GM18502 (cell line): ENCODE measurements at regions not wholly inside any gene's neighbourhood (a gene's known extent, or its start where the extent isn't known, plus 50 kb on each side); places are given as distances from the start of the nearest gene placed in this dataset.

Experiments used
- ATAC-seq: cut with Tn5 transposase; IDR thresholded peaks from one replicate; pipeline ENCODE4 v1.9.1; 2021; ENCODE audit warnings: mild to moderate bottlenecking; ENCODE audit not compliant: unreplicated experiment, poor library complexity

- no peak for ATAC-seq
Observed at GRCh38 chr4:36492590-36492989, 211.2 kb downstream of the DTHD1 start.

- ATAC-seq: no peak
Observed at GRCh38 chr4:36493251-36493650, 211.8 kb downstream of the DTHD1 start.

GRCh38 chr4:36494016-36494415 is 212.6 kb downstream of the DTHD1 start:
- no peak for ATAC-seq

- ATAC-seq: no peak
Observed at GRCh38 chr4:36494747-36495146, 213.3 kb downstream of the DTHD1 start.

GRCh38 chr4:36502350-36502749 is 220.9 kb downstream of the DTHD1 start:
- ATAC-seq: no peak

GRCh38 chr4:36508394-36508793 is 227.0 kb downstream of the DTHD1 start:
- no peak for ATAC-seq

- no peak for ATAC-seq
Observed at GRCh38 chr4:36509845-36510244, 228.4 kb downstream of the DTHD1 start.

GRCh38 chr4:36511785-36512184 is 230.4 kb downstream of the DTHD1 start:
- no peak for ATAC-seq

GRCh38 chr4:36516522-36517095 is 235.2 kb downstream of the DTHD1 start:
- ATAC-seq: no peak

- ATAC-seq: no peak
Observed at GRCh38 chr4:36523182-36523581, 241.8 kb downstream of the DTHD1 start.

- no peak for ATAC-seq
Observed at GRCh38 chr4:36532670-36533379, 251.4 kb downstream of the DTHD1 start.

- ATAC-seq: no peak
Observed at GRCh38 chr4:36533944-36534343, 252.5 kb downstream of the DTHD1 start.

- no peak for ATAC-seq
Observed at GRCh38 chr4:36547383-36547782, 266.0 kb downstream of the DTHD1 start.

- no peak for ATAC-seq
Observed at GRCh38 chr4:36549252-36549651, 267.8 kb downstream of the DTHD1 start.

GRCh38 chr4:36549992-36550391 is 268.6 kb downstream of the DTHD1 start:
- ATAC-seq: no peak

GRCh38 chr4:36551697-36552214 is 270.3 kb downstream of the DTHD1 start:
- peak; percentile 95 for ATAC-seq

- ATAC-seq: no peak
Observed at GRCh38 chr4:36553029-36553428, 271.6 kb downstream of the DTHD1 start.

GRCh38 chr4:36553453-36553852 is 272.0 kb downstream of the DTHD1 start:
- no peak for ATAC-seq

- ATAC-seq: no peak
Observed at GRCh38 chr4:36556984-36557383, 275.6 kb downstream of the DTHD1 start.

- ATAC-seq: no peak
Observed at GRCh38 chr4:36568575-36568974, 287.2 kb downstream of the DTHD1 start.

- ATAC-seq: peak; percentile 71
Observed at GRCh38 chr4:36573441-36573840, 292.0 kb downstream of the DTHD1 start.

- ATAC-seq: no peak
Observed at GRCh38 chr4:36574816-36575215, 293.4 kb downstream of the DTHD1 start.
